ENCODE measurements at regions not wholly inside any gene's neighbourhood (a gene's known extent, or its start where the extent isn't known, plus 50 kb on each side); places are given as distances from the start of the nearest gene placed in this dataset.

GRCh38 chr5:129362456-129362855, 97.6 kb upstream of the ADAMTS19 start:
- TF ChIP-seq CTCF (IDR thresholded peaks at IDR 0.05; ENCODE audit: extremely low read depth in 1 of 2, insufficient read depth in 1 of 2, low read depth in 1 of 2, low read length in 2 of 2) (no peak), POLR2A (IDR thresholded peaks at IDR 0.05; ENCODE audit: low read depth, low read length) (no peak), JUN (IDR thresholded peaks at IDR 0.05; ENCODE audit: borderline replicate concordance, insufficient read depth, insufficient read length, low read depth) (no peak), EZH2 (IDR thresholded peaks at IDR 0.05; ENCODE audit: borderline replicate concordance, low read depth, low read length, severe bottlenecking) (no peak), FOS (IDR thresholded peaks at IDR 0.05; ENCODE audit: borderline replicate concordance, insufficient read depth, low read length) (no peak), POLR2AphosphoS5 (IDR thresholded peaks at IDR 0.05; ENCODE audit: insufficient read depth, low read depth, low read length) (no peak), MAX (IDR thresholded peaks at IDR 0.05; ENCODE audit: insufficient read depth, insufficient read length) (no peak)
